ENCODE measurements at regions not wholly inside any gene's neighbourhood (a gene's known extent, or its start where the extent isn't known, plus 50 kb on each side); places are given as distances from the start of the nearest gene placed in this dataset.
"Not testable (repeated sequence)": the region's sequence is repeated elsewhere in the genome, so short reads cannot be mapped to it uniquely, and the experiment has no call there.

- DNase-seq (ENCODE audit: low read depth), result peak; percentile 52
These were observed 100.6 kb upstream of the PABPC3 start for GRCh38 chr13:24995225-24995804.

GRCh38 chr13:24997367-24997967 is 98.5 kb upstream of the PABPC3 start:
- no peak for DNase-seq (ENCODE audit: low read depth)

GRCh38 chr13:24998433-24998832 is 97.5 kb upstream of the PABPC3 start:
- no peak for DNase-seq (ENCODE audit: low read depth)

- DNase-seq (ENCODE audit: low read depth), result no peak
These were observed 94.3 kb upstream of the PABPC3 start for GRCh38 chr13:25001476-25002206.

- DNase-seq (ENCODE audit: low read depth), result not testable (repeated sequence)
These were observed 93.6 kb upstream of the PABPC3 start for GRCh38 chr13:25002311-25002710.

GRCh38 chr13:25004489-25004888 is 91.4 kb upstream of the PABPC3 start:
- DNase-seq (ENCODE audit: low read depth), result not testable (repeated sequence)

GRCh38 chr13:25005050-25005497 is 90.9 kb upstream of the PABPC3 start:
- DNase-seq (ENCODE audit: low read depth), result not testable (repeated sequence)

GRCh38 chr13:25007389-25007788 is 88.5 kb upstream of the PABPC3 start:
- not testable (repeated sequence) for DNase-seq (ENCODE audit: low read depth)

GRCh38 chr13:25014398-25014973 is 81.5 kb upstream of the PABPC3 start:
- DNase-seq (ENCODE audit: low read depth), result not testable (repeated sequence)

- DNase-seq (ENCODE audit: low read depth), result not testable (repeated sequence)
These were observed 78.8 kb upstream of the PABPC3 start for GRCh38 chr13:25017176-25017575.

GRCh38 chr13:25017808-25018728 is 77.9 kb upstream of the PABPC3 start:
- not testable (repeated sequence) for DNase-seq (ENCODE audit: low read depth)

- no peak for DNase-seq (ENCODE audit: low read depth)
These were observed 77.2 kb upstream of the PABPC3 start for GRCh38 chr13:25018729-25019115.

GRCh38 chr13:25019741-25020140 is 76.2 kb upstream of the PABPC3 start:
- DNase-seq (ENCODE audit: low read depth), result not testable (repeated sequence)

GRCh38 chr13:25024175-25024574 is 71.8 kb upstream of the PABPC3 start:
- no peak for DNase-seq (ENCODE audit: low read depth)

GRCh38 chr13:25032160-25032559 is 63.8 kb upstream of the PABPC3 start:
- no peak for DNase-seq (ENCODE audit: low read depth)

GRCh38 chr13:25034173-25034572 is 61.8 kb upstream of the PABPC3 start:
- DNase-seq (ENCODE audit: low read depth), result no peak

- peak; percentile 42 for DNase-seq (ENCODE audit: low read depth)
These were observed 58.7 kb upstream of the PABPC3 start for GRCh38 chr13:25037057-25037813.

- DNase-seq (ENCODE audit: low read depth), result no peak
These were observed 53.6 kb upstream of the PABPC3 start for GRCh38 chr13:25042151-25042865.

GRCh38 chr13:25044071-25044470 is 51.9 kb upstream of the PABPC3 start:
- no peak for DNase-seq (ENCODE audit: low read depth)

All from non-pigmented ciliary epithelial cell (primary cell).